HG02870 (cell line): ENCODE measurements at regions not wholly inside any gene's neighbourhood (a gene's known extent, or its start where the extent isn't known, plus 50 kb on each side); places are given as distances from the start of the nearest gene placed in this dataset.

Source experiments
- ATAC-seq: cut with Tn5 transposase; IDR thresholded peaks from one replicate; pipeline ENCODE4 v1.9.1; 2021; ENCODE audit warnings: mild to moderate bottlenecking, moderate library complexity; ENCODE audit not compliant: unreplicated experiment

GRCh38 chr9:17846948-17847655 lies 268.2 kb downstream of the SH3GL2 start:
- ATAC-seq: no peak

- ATAC-seq: no peak
Observed at GRCh38 chr9:17847908-17848307, 269.0 kb downstream of the SH3GL2 start.

- no peak for ATAC-seq
Observed at GRCh38 chr9:17852108-17852507, 273.2 kb downstream of the SH3GL2 start.

- no peak for ATAC-seq
Observed at GRCh38 chr9:17854487-17854886, 275.6 kb downstream of the SH3GL2 start.

- ATAC-seq: no peak
Observed at GRCh38 chr9:17856995-17857394, 278.1 kb downstream of the SH3GL2 start.

- no peak for ATAC-seq
Observed at GRCh38 chr9:17859228-17859627, 280.4 kb downstream of the SH3GL2 start.

GRCh38 chr9:17859987-17860386 lies 281.1 kb downstream of the SH3GL2 start:
- no peak for ATAC-seq

- no peak for ATAC-seq
Observed at GRCh38 chr9:17862101-17862500, 283.2 kb downstream of the SH3GL2 start.

GRCh38 chr9:17862629-17863028 lies 283.8 kb downstream of the SH3GL2 start:
- ATAC-seq: no peak

- peak; percentile 89 for ATAC-seq
Observed at GRCh38 chr9:17863213-17863883, 284.5 kb downstream of the SH3GL2 start.

- ATAC-seq: no peak
Observed at GRCh38 chr9:17863924-17864323, 285.1 kb downstream of the SH3GL2 start.

- ATAC-seq: no peak
Observed at GRCh38 chr9:17864951-17865350, 286.1 kb downstream of the SH3GL2 start.

- ATAC-seq: no peak
Observed at GRCh38 chr9:17865881-17866280, 287.0 kb downstream of the SH3GL2 start.

GRCh38 chr9:17870722-17871121 lies 291.9 kb downstream of the SH3GL2 start:
- ATAC-seq: no peak

GRCh38 chr9:17871213-17871890 lies 292.5 kb downstream of the SH3GL2 start:
- no peak for ATAC-seq

GRCh38 chr9:17875886-17876285 lies 297.0 kb downstream of the SH3GL2 start:
- no peak for ATAC-seq

GRCh38 chr9:17876687-17877086 lies 297.8 kb downstream of the SH3GL2 start:
- peak; percentile 46 for ATAC-seq

- ATAC-seq: peak; percentile 41
Observed at GRCh38 chr9:17878810-17879370, 300.0 kb downstream of the SH3GL2 start.

GRCh38 chr9:17881371-17881770 lies 302.5 kb downstream of the SH3GL2 start:
- no peak for ATAC-seq

GRCh38 chr9:17882688-17883594 lies 304.1 kb downstream of the SH3GL2 start:
- ATAC-seq: no peak

GRCh38 chr9:17888066-17888465 lies 309.2 kb downstream of the SH3GL2 start:
- ATAC-seq: no peak
